ENCODE measurements at regions not wholly inside any gene's neighbourhood (a gene's known extent, or its start where the extent isn't known, plus 50 kb on each side); places are given as distances from the start of the nearest gene placed in this dataset.

- H3K4me3 ChIP-seq (replicated peaks in 1 of 2; ENCODE audit: low read depth in 2 of 2, low read length in 2 of 2): no peak overlapping the region
- no peak for TF ChIP-seq CTCF (IDR thresholded peaks at IDR 0.05; ENCODE audit: low read depth, low read length)
- DNase-seq (ENCODE audit: low read depth in 2 of 2): no peak
These were observed 72.8 kb upstream of the PITX1 start for GRCh38 chr5:135106610-135107471.

- TF ChIP-seq CTCF (IDR thresholded peaks at IDR 0.05; ENCODE audit: low read depth, low read length): no peak
- no peak overlapping the region for H3K4me3 ChIP-seq (replicated peaks in 1 of 2; ENCODE audit: low read depth in 2 of 2, low read length in 2 of 2)
- DNase-seq (ENCODE audit: low read depth in 2 of 2): no peak
These were observed 72.1 kb upstream of the PITX1 start for GRCh38 chr5:135106136-135106535.

GRCh38 chr5:135105105-135105484 lies 71.1 kb upstream of the PITX1 start:
- TF ChIP-seq CTCF (IDR thresholded peaks at IDR 0.05; ENCODE audit: low read depth, low read length): no peak
- no peak for DNase-seq (ENCODE audit: low read depth in 2 of 2)

GRCh38 chr5:135103575-135103853 lies 69.5 kb upstream of the PITX1 start:
- TF ChIP-seq CTCF (IDR thresholded peaks at IDR 0.05; ENCODE audit: low read depth, low read length): no peak
- DNase-seq (ENCODE audit: low read depth in 2 of 2): no peak
- no peak overlapping the region for H3K4me3 ChIP-seq (replicated peaks in 1 of 2; ENCODE audit: low read depth in 2 of 2, low read length in 2 of 2)

More at GRCh38 chr5:135105105-135105484, 71.1 kb upstream of the PITX1 start:
- no peak overlapping the region for H3K4me3 ChIP-seq (replicated peaks in 1 of 2; ENCODE audit: low read depth in 2 of 2, low read length in 2 of 2)

- no peak overlapping the region for H3K4me3 ChIP-seq (replicated peaks in 1 of 2; ENCODE audit: low read depth in 2 of 2, low read length in 2 of 2)
- DNase-seq (ENCODE audit: low read depth in 2 of 2): no peak
- no peak for TF ChIP-seq CTCF (IDR thresholded peaks at IDR 0.05; ENCODE audit: low read depth, low read length)
These were observed 68.9 kb upstream of the PITX1 start for GRCh38 chr5:135102716-135103574.

GRCh38 chr5:135100431-135100830 lies 66.4 kb upstream of the PITX1 start:
- no peak overlapping the region for H3K4me3 ChIP-seq (replicated peaks in 1 of 2; ENCODE audit: low read depth in 2 of 2, low read length in 2 of 2)
- no peak for TF ChIP-seq CTCF (IDR thresholded peaks at IDR 0.05; ENCODE audit: low read depth, low read length)
- DNase-seq (ENCODE audit: low read depth in 2 of 2): no peak

Data from cardiac fibroblast (primary cell).